ENCODE measurements at regions not wholly inside any gene's neighbourhood (a gene's known extent, or its start where the extent isn't known, plus 50 kb on each side); places are given as distances from the start of the nearest gene placed in this dataset.

- TF ChIP-seq TARDBP (IDR thresholded peaks at IDR 0.05) (no peak), ZNF785 (CRISPR knock-in tag; IDR thresholded peaks at IDR 0.05) (no peak)
Measured at GRCh38 chr4:24160358-24160757, 270.5 kb upstream of the PPARGC1A start (continued).

- Histone ChIP-seq H3K27ac (ENCODE audit: extremely low read depth, low read depth, low read length) (no peak overlapping the region), H4K20me1 (replicated peaks; ENCODE audit: control insufficient read depth, insufficient read depth, low read length) (no peaks in the 10 kb centered on the region), H3K27me3 (ENCODE audit: control insufficient read depth in 2 of 2, insufficient read depth in 2 of 2, low read length in 2 of 2) (no peaks in the 10 kb centered on the region), H3K4me2 (ENCODE audit: insufficient read depth, low read length) (no peak overlapping the region), H3K36me3 (ENCODE audit: control insufficient read depth, insufficient read depth, low read length) (no peaks in the 10 kb centered on the region), H3K79me2 (ENCODE audit: control insufficient read depth, insufficient read depth, low read length) (no peaks in the 10 kb centered on the region), H3K9me3 (replicated peaks; ENCODE audit: control insufficient read depth, insufficient read depth, low read depth, low read length) (no peaks in the 10 kb centered on the region), H3K4me1 (replicated peaks in 1 of 2; ENCODE audit: control insufficient read depth in 2 of 2, insufficient read depth in 2 of 2, low read length in 2 of 2) (no peaks in the 10 kb centered on the region), H3K9ac (ENCODE audit: insufficient read depth in 1 of 2, low read depth in 2 of 2, low read length in 2 of 2) (no peak overlapping the region), H2AFZ (ENCODE audit: low read depth, low read length) (no peak overlapping the region), H3K4me3 (no peak overlapping the region), H3K9me1 (ENCODE audit: control insufficient read depth, insufficient read depth, low read length) (no peaks in the 10 kb centered on the region)
- FAIRE-seq (no peak), DNase-seq (ENCODE audit: extremely low read depth in 1 of 4, low spot score in 3 of 4) (no peak), ATAC-seq (no peak)
- BruUV-seq (replicated peaks), result no TSS peak
- WGBS (ENCODE audit: insufficient coverage, low coverage, missing lambda C conversion rate), result 0% methylated on average over 1 of the region's 1 CpG
- in situ Hi-C loops (cut with MboI) (no loop called here), intact Hi-C loops (cut with micrococcal nuclease) (no loop called here)
- ChIA-PET CTCF (ENCODE audit: low intra/inter-chr PET ratio) (no interaction called here), POLR2A (interaction anchor here (0.6 kb wide), 1 partner anchor 269 kb away, joined by 3 read pairs; no protein-coding TSS in a partner anchor)
- TF ChIP-seq SNRNP70 (optimal IDR thresholded peaks at IDR 0.05; ENCODE audit: low read depth, low read length) (no peak), HDAC2 (IDR thresholded peaks at IDR 0.05) (no peak), HCFC1 (IDR thresholded peaks at IDR 0.05; ENCODE audit: low read depth, low read length) (no peak), ELF4 (CRISPR knock-in tag; IDR thresholded peaks at IDR 0.05) (no peak), HBP1 (CRISPR knock-in tag; IDR thresholded peaks at IDR 0.05) (no peak), CBX2 (IDR thresholded peaks at IDR 0.05; ENCODE audit: insufficient read depth, low read length, poor library complexity, severe bottlenecking) (no peak), ZNF143 (CRISPR knock-in tag; IDR thresholded peaks at IDR 0.05) (no peak), RBFOX2 (IDR thresholded peaks at IDR 0.05; ENCODE audit: low read depth, low read length) (no peak), ZNF436 (CRISPR knock-in tag; IDR thresholded peaks at IDR 0.05) (no peak), CEBPG (CRISPR knock-in tag; IDR thresholded peaks at IDR 0.05) (no peak), CEBPG (tag; conservative IDR thresholded peaks at IDR 0.05 in 1 of 2, IDR thresholded peaks at IDR 0.05 in 1 of 2) (no peak)
Measured at GRCh38 chr4:24158031-24158430, 268.2 kb upstream of the PPARGC1A start.
